ENCODE measurements at regions not wholly inside any gene's neighbourhood (a gene's known extent, or its start where the extent isn't known, plus 50 kb on each side); places are given as distances from the start of the nearest gene placed in this dataset.

DNA sequence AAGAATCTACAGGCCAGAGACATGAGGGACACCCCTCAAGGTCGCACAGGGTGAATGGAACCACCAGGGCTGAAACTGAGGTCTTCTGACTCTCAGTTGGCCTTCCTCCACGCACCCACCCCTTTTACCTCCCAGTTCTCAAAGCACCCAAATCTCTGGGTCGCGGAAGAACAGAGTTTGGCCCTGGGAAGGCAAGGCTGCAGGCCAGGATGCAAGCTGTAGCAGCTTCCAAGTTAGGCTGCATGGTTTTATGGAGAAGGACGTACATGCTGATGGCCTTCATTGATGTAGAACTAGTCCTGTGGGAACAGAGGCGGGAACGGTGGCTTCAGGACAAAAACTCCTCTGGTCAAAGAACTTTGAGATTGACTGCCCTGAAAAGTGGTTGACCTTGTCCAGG, 143.5 kb upstream of the B3GAT1 start:
- no peak for TF ChIP-seq POLR2A (IDR thresholded peaks at IDR 0.05)
- TF ChIP-seq, protein P1, sequence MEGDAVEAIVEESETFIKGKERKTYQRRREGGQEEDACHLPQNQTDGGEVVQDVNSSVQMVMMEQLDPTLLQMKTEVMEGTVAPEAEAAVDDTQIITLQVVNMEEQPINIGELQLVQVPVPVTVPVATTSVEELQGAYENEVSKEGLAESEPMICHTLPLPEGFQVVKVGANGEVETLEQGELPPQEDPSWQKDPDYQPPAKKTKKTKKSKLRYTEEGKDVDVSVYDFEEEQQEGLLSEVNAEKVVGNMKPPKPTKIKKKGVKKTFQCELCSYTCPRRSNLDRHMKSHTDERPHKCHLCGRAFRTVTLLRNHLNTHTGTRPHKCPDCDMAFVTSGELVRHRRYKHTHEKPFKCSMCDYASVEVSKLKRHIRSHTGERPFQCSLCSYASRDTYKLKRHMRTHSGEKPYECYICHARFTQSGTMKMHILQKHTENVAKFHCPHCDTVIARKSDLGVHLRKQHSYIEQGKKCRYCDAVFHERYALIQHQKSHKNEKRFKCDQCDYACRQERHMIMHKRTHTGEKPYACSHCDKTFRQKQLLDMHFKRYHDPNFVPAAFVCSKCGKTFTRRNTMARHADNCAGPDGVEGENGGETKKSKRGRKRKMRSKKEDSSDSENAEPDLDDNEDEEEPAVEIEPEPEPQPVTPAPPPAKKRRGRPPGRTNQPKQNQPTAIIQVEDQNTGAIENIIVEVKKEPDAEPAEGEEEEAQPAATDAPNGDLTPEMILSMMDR (IDR thresholded peaks at IDR 0.05): no peak
- DNase-seq (no peak), ATAC-seq (no peak)
- H3K36me3 ChIP-seq (replicated peaks in 1 of 2; ENCODE audit: insufficient read depth in 1 of 2, low read depth in 2 of 2): no peaks in the 10 kb centered on the region
- no peak overlapping the region for H3K27ac ChIP-seq
- no peaks in the 10 kb centered on the region for H3K4me1 ChIP-seq
- H3K27me3 ChIP-seq: peaks cover 0 to 1% of the 10 kb centered on the region in 2 donors
- 80 to 83% methylated on average over 7 of the region's 7 CpGs for WGBS, 2 donors
- H3K9me3 ChIP-seq: no peaks in the 10 kb centered on the region
- intact Hi-C loops (cut with DNase I): no loop called here
- no peak overlapping the region for H3K4me3 ChIP-seq

DNA sequence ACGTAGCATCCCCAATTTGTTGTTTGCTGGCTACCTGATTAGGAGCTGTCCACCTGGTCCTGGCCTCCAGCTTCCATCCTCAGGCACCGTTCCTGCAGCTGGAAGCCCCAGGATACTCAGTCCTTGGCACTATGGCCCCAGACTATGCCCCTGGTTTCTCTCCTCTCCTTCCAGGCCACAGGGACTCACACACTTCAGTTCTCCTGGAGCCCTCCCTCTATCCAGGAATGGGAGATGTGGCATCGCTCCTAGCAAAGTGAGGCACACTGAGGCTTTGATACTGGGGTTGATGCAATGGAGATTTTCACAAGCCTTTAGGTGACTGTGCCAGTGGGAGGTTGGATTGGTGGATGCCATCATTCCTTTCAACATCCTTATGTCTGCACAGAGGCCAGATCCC, 142.8 kb upstream of the B3GAT1 start:
- no peaks in the 10 kb centered on the region for H3K9me3 ChIP-seq
- no peak overlapping the region for H3K27ac ChIP-seq
- WGBS, 2 donors: 62 to 67% methylated on average over 3 of the region's 3 CpGs
- TF ChIP-seq, protein P1 (IDR thresholded peaks at IDR 0.05): no peak
- TF ChIP-seq POLR2A (IDR thresholded peaks at IDR 0.05): no peak
- no peak overlapping the region for H3K4me3 ChIP-seq
- DNase-seq: no peak
- intact Hi-C loops (cut with DNase I): no loop called here
- ATAC-seq: no peak
- H3K4me1 ChIP-seq: no peaks in the 10 kb centered on the region
- no peaks in the 10 kb centered on the region for H3K36me3 ChIP-seq (replicated peaks in 1 of 2; ENCODE audit: insufficient read depth in 1 of 2, low read depth in 2 of 2)
- H3K27me3 ChIP-seq: no peaks in the 10 kb centered on the region

DNA sequence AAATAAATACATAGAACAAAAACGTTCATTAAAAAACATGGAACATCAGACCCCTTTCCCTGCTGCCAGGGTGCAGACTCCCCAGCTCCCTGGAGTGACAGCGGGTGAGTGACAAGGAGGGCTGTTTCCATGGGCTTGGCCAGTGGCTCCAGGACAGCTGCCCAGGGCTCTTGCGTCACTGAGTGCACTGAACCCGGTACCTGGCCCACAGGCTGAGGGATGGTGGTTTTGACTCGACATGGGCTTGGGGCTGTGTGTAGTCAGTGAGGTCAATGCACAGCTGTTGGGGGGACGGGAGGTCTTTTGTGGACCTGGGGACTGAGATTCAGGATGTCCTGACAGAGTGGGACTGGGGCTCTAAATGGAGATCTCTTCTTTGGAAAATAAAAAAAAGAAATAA, 142.1 kb upstream of the B3GAT1 start:
- no peak for TF ChIP-seq POLR2A (IDR thresholded peaks at IDR 0.05)
- TF ChIP-seq, protein P1 (IDR thresholded peaks at IDR 0.05): no peak
- no peak overlapping the region for H3K27ac ChIP-seq
- DNase-seq: no peak
- intact Hi-C loops (cut with DNase I): no loop called here
- no peaks in the 10 kb centered on the region for H3K4me1 ChIP-seq
- H3K9me3 ChIP-seq: no peaks in the 10 kb centered on the region
- ATAC-seq: no peak
- no peaks in the 10 kb centered on the region for H3K27me3 ChIP-seq
- H3K36me3 ChIP-seq (replicated peaks in 1 of 2; ENCODE audit: insufficient read depth in 1 of 2, low read depth in 2 of 2): no peaks in the 10 kb centered on the region
- no peak overlapping the region for H3K4me3 ChIP-seq
- WGBS, 2 donors: 70 to 72% methylated on average over 6 of the region's 6 CpGs

DNA sequence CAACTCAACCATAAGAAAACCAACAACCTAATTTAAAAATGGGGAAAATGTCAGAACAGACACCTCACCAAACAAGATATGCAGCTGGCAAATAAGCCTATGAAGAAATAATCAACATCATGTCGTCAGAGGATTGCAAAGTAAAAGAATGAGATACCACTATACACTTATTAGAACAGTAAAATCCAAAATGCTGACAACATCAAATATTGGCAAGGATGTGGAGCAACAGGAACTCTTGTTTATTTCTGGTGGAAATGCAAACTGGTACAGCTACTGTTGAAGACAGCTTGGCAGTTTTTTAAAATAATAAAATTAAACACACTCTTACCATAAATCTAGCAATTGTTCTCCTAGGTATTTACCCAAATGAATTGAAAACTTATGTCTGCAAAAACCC, 140.7 kb upstream of the B3GAT1 start:
- Histone ChIP-seq H3K9me3 (no peaks in the 10 kb centered on the region), H3K4me3 (no peak overlapping the region), H3K27me3 (no peaks in the 10 kb centered on the region), H3K27ac (no peak overlapping the region), H3K4me1 (no peaks in the 10 kb centered on the region), H3K36me3 (replicated peaks in 1 of 2; ENCODE audit: insufficient read depth in 1 of 2, low read depth in 2 of 2) (no peaks in the 10 kb centered on the region)
- ATAC-seq (no peak), DNase-seq (no peak)
- TF ChIP-seq, protein P1 (IDR thresholded peaks at IDR 0.05): no peak
- no peak for TF ChIP-seq POLR2A (IDR thresholded peaks at IDR 0.05)
- intact Hi-C loops (cut with DNase I): no loop called here
- 30 to 36% methylated on average over 1 of the region's 1 CpG for WGBS, 2 donors

DNA sequence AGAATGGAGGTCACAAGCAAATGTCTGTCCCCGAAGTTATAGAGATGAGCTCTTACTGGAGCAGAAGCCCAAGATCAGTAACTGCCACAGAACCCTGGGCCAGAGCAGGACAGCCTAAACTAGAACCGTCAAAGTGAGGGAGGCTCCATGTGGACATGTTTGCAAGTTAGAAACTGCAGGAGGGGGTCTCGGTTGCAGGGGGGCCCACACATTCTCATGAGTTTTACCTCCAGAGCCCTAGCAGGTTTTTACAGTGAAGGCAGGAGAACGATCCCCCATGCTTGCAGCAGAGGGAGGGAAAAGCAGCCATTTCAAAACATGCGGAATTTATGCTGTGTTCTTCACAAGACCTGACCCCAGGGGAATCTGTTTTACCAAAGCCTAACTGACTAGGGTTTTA, 133.5 kb upstream of the B3GAT1 start:
- no peaks in the 10 kb centered on the region for H3K36me3 ChIP-seq (replicated peaks in 1 of 2; ENCODE audit: insufficient read depth in 1 of 2, low read depth in 2 of 2)
- TF ChIP-seq POLR2A (IDR thresholded peaks at IDR 0.05): no peak
- TF ChIP-seq, protein P1 (IDR thresholded peaks at IDR 0.05): no peak
- H3K27ac ChIP-seq: no peak overlapping the region
- no peak overlapping the region for H3K4me3 ChIP-seq
- DNase-seq (no peak), ATAC-seq (no peak)
- 61 to 69% methylated on average over 5 of the region's 5 CpGs for WGBS, 2 donors
- no peaks in the 10 kb centered on the region for H3K4me1 ChIP-seq
- H3K9me3 ChIP-seq: no peaks in the 10 kb centered on the region
- intact Hi-C loops (cut with DNase I): no loop called here
- H3K27me3 ChIP-seq: no peaks in the 10 kb centered on the region

All from body of pancreas (tissue), 4 donors.